Neural cell (in vitro differentiated cells): ENCODE measurements at regions not wholly inside any gene's neighbourhood (a gene's known extent, or its start where the extent isn't known, plus 50 kb on each side); places are given as distances from the start of the nearest gene placed in this dataset.

Experiments
- H2AFZ ChIP-seq: fragments of 200-600, 300-800 bp; sonication (generic), shearing (Covaris generic); 2 replicates; pipeline ENCODE4 v1.6.0; 2014; ENCODE audit warnings: low read depth, mild to moderate bottlenecking, antibody characterized with exemption, low read length, moderate library complexity
- H3F3A ChIP-seq: fragments of 200-600 bp; shearing (Covaris generic); 2 replicates; pipeline ENCODE4 v1.6.1; 2016; ENCODE audit warnings: mild to moderate bottlenecking, moderate library complexity, mixed read lengths, antibody characterized with exemption, low read length; ENCODE audit not compliant: insufficient read depth, poor library complexity, severe bottlenecking
- H3K27ac ChIP-seq: fragments of 200-600, 300-800 bp; sonication (generic), shearing (Covaris generic); 2 replicates; pipeline ENCODE4 v1.5.1; 2014; ENCODE audit warnings: mild to moderate bottlenecking, low read length, moderate library complexity
- H3K27me3 ChIP-seq: fragments of 300-800, 200-600 bp; sonication (generic), shearing (Covaris generic); 2 replicates; pipeline ENCODE4 v1.6.0; 2014; ENCODE audit warnings: mild to moderate bottlenecking, low read depth, low read length, moderate library complexity; ENCODE audit not compliant: insufficient read depth
- H3K36me3 ChIP-seq: fragments of 300-800, 200-600 bp; sonication (generic), shearing (Covaris generic); 2 replicates; pipeline ENCODE4 v1.5.1; 2014; ENCODE audit warnings: mild to moderate bottlenecking, antibody characterized with exemption, low read length, moderate library complexity; ENCODE audit not compliant: insufficient read depth
- H3K4me2 ChIP-seq: fragments of 300-800, 200-600 bp; sonication (generic), shearing (Covaris generic); 2 replicates; pipeline ENCODE4 v1.6.0; 2014; ENCODE audit warnings: mild to moderate bottlenecking, low read length
- H3K4me3 ChIP-seq: fragments of 300-800, 200-600 bp; sonication (generic), shearing (Covaris generic); 2 replicates; pipeline ENCODE4 v1.5.1; 2014; ENCODE audit warnings: mild to moderate bottlenecking, low read length, moderate library complexity
- H3K79me2 ChIP-seq: fragments of 200-600 bp; shearing (Covaris generic); replicated peaks from 2 replicates; pipeline ENCODE4 v1.6.0; 2014; ENCODE audit warnings: mild to moderate bottlenecking, low read length, moderate library complexity; ENCODE audit not compliant: insufficient read depth
- H3K9ac ChIP-seq: fragments of 300-800, 200-600 bp; sonication (generic), shearing (Covaris generic); 2 replicates; pipeline ENCODE4 v1.6.1; 2016; ENCODE audit warnings: mild to moderate bottlenecking, low read length, mixed read lengths
- H3K9me2 ChIP-seq: fragments of 200-600 bp; shearing (Covaris generic); 2 replicates; pipeline ENCODE4 v1.6.1; 2016; ENCODE audit warnings: mild to moderate bottlenecking, low read length, mixed read lengths; ENCODE audit not compliant: insufficient read depth
- H3K9me3 ChIP-seq: fragments of 200-600, 300-800 bp; sonication (generic), shearing (Covaris generic); 2 replicates; pipeline ENCODE4 v1.6.1; 2016; ENCODE audit warnings: mild to moderate bottlenecking, mixed run types, low read length, moderate library complexity, mixed read lengths
- H4K20me1 ChIP-seq: fragments of 200-600 bp; shearing (Covaris generic); 2 replicates; pipeline ENCODE4 v1.6.1; 2016; ENCODE audit warnings: mild to moderate bottlenecking, mixed run types; ENCODE audit not compliant: insufficient read depth
- EP300 ChIP-seq: fragments of 450-650 bp; conservative IDR thresholded peaks from 2 replicates; pipeline ENCODE4 v1.6.1; 2014; ENCODE audit warnings: antibody characterized with exemption, mild to moderate bottlenecking, moderate library complexity; ENCODE audit not compliant: poor library complexity, severe bottlenecking
- EZH2 ChIP-seq: fragments of 200-600, 300-800 bp; shearing (Covaris generic), sonication (generic); IDR thresholded peaks from 2 replicates; pipeline ENCODE4 v1.6.1; 2014; ENCODE audit warnings: antibody characterized with exemption, low read length, borderline replicate concordance, mild to moderate bottlenecking; ENCODE audit not compliant: insufficient read depth, poor library complexity, severe bottlenecking
- MXI1 ChIP-seq: fragments of 450-650 bp; conservative IDR thresholded peaks from 2 replicates; pipeline ENCODE4 v1.6.1; 2014; ENCODE audit warnings: antibody characterized with exemption, mild to moderate bottlenecking; ENCODE audit not compliant: poor library complexity, severe bottlenecking
- POLR2AphosphoS5 ChIP-seq: IDR thresholded peaks from 2 replicates; pipeline ENCODE4 v1.6.1; 2012
- RAD21 ChIP-seq: fragments of 450-650 bp; conservative IDR thresholded peaks from 2 replicates; pipeline ENCODE4 v1.6.1; 2014; ENCODE audit warnings: antibody characterized with exemption, mild to moderate bottlenecking, moderate library complexity
- SMC3 ChIP-seq: fragments of 450-650 bp; conservative IDR thresholded peaks from 2 replicates; pipeline ENCODE4 v1.6.1; 2014; ENCODE audit warnings: antibody characterized with exemption, mild to moderate bottlenecking, moderate library complexity; ENCODE audit not compliant: poor library complexity
- TAF1 ChIP-seq: IDR thresholded peaks from 2 replicates; pipeline ENCODE4 v1.6.1; 2012; ENCODE audit warnings: low read depth
- TF ChIP-seq, protein P1 (sequence below): IDR thresholded peaks from 2 replicates; pipeline ENCODE4 v1.6.1; 2012; ENCODE audit warnings: borderline replicate concordance
- TF ChIP-seq, protein P2 (sequence below): fragments of 450-650 bp; IDR thresholded peaks from 2 replicates; pipeline ENCODE4 v1.5.1; 2014; ENCODE audit warnings: antibody characterized with exemption, mild to moderate bottlenecking, moderate library complexity; ENCODE audit not compliant: poor library complexity, severe bottlenecking

DNA sequence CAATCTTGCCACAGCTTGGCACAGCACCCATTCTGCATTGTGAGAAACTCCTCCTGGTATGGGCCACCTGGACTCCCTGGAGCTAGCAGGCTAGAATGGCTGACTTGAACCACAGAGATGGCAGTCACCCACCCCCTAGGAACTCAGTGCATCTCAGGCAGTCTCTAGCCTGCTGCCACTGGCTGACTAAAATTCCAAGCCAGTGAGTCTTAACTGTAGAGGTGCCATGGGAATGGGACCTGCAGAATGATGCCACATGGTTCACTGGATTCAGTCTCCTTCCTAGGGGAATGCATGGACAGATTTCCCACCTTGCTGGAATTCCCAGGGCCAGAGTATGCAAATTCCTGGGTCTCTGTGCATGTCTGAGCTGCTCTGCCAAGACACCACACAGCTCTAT is 382.9 kb downstream of the MAN2A1 start:
- TF ChIP-seq, protein P1, sequence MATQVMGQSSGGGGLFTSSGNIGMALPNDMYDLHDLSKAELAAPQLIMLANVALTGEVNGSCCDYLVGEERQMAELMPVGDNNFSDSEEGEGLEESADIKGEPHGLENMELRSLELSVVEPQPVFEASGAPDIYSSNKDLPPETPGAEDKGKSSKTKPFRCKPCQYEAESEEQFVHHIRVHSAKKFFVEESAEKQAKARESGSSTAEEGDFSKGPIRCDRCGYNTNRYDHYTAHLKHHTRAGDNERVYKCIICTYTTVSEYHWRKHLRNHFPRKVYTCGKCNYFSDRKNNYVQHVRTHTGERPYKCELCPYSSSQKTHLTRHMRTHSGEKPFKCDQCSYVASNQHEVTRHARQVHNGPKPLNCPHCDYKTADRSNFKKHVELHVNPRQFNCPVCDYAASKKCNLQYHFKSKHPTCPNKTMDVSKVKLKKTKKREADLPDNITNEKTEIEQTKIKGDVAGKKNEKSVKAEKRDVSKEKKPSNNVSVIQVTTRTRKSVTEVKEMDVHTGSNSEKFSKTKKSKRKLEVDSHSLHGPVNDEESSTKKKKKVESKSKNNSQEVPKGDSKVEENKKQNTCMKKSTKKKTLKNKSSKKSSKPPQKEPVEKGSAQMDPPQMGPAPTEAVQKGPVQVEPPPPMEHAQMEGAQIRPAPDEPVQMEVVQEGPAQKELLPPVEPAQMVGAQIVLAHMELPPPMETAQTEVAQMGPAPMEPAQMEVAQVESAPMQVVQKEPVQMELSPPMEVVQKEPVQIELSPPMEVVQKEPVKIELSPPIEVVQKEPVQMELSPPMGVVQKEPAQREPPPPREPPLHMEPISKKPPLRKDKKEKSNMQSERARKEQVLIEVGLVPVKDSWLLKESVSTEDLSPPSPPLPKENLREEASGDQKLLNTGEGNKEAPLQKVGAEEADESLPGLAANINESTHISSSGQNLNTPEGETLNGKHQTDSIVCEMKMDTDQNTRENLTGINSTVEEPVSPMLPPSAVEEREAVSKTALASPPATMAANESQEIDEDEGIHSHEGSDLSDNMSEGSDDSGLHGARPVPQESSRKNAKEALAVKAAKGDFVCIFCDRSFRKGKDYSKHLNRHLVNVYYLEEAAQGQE, result no peak
- TF ChIP-seq TAF1, result no peak
- no peak for TF ChIP-seq EP300
- TF ChIP-seq SMC3, result no peak
- no peak for TF ChIP-seq MXI1
- TF ChIP-seq, protein P2, sequence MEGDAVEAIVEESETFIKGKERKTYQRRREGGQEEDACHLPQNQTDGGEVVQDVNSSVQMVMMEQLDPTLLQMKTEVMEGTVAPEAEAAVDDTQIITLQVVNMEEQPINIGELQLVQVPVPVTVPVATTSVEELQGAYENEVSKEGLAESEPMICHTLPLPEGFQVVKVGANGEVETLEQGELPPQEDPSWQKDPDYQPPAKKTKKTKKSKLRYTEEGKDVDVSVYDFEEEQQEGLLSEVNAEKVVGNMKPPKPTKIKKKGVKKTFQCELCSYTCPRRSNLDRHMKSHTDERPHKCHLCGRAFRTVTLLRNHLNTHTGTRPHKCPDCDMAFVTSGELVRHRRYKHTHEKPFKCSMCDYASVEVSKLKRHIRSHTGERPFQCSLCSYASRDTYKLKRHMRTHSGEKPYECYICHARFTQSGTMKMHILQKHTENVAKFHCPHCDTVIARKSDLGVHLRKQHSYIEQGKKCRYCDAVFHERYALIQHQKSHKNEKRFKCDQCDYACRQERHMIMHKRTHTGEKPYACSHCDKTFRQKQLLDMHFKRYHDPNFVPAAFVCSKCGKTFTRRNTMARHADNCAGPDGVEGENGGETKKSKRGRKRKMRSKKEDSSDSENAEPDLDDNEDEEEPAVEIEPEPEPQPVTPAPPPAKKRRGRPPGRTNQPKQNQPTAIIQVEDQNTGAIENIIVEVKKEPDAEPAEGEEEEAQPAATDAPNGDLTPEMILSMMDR, result no peak
- H3K79me2 ChIP-seq, result no peaks in the 10 kb centered on the region

DNA sequence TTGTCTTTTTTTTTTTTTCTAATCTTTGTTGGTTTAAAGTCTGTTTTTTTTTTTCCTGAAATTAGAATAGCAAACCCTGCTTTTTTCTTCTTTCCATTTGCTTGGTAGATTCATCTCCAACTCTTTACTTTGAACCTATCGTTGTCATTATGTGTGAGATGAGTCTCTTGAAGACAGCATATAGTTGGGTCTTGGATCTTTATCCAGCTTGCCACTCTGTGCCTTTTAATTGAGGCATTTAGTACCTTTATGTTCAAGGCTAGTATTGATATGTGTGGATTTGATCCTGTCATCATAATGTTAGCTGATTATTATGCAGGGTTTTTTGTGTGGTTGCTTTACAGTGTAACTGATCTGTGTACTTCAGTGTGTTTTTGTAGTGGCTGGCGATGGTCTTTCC is 383.8 kb downstream of the MAN2A1 start:
- Histone ChIP-seq H3K4me3 (no peak overlapping the region), H3K27me3 (no peaks in the 10 kb centered on the region), H2AFZ (no peak overlapping the region), H3F3A (no peaks in the 10 kb centered on the region), H3K79me2 (no peaks in the 10 kb centered on the region), H3K27ac (no peak overlapping the region), H4K20me1 (no peaks in the 10 kb centered on the region), H3K9me3 (no peaks in the 10 kb centered on the region), H3K36me3 (no peaks in the 10 kb centered on the region), H3K9ac (no peak overlapping the region), H3K9me2 (no peaks in the 10 kb centered on the region), H3K4me2 (no peak overlapping the region)
- TF ChIP-seq RAD21, result no peak
- TF ChIP-seq TAF1, result no peak
- TF ChIP-seq EZH2, result no peak
- TF ChIP-seq, protein P1, result no peak
- TF ChIP-seq, protein P2, result no peak
- TF ChIP-seq POLR2AphosphoS5, result no peak
- no peak for TF ChIP-seq MXI1
- no peak for TF ChIP-seq SMC3
- no peak for TF ChIP-seq EP300

More for the DNA sequence above, 382.9 kb downstream of the MAN2A1 start:
- Histone ChIP-seq H3K4me2 (no peak overlapping the region), H3K27ac (no peak overlapping the region), H3K36me3 (no peaks in the 10 kb centered on the region), H4K20me1 (no peaks in the 10 kb centered on the region), H2AFZ (no peak overlapping the region), H3K9ac (no peak overlapping the region), H3F3A (no peaks in the 10 kb centered on the region), H3K9me3 (no peaks in the 10 kb centered on the region), H3K9me2 (no peaks in the 10 kb centered on the region), H3K4me3 (no peak overlapping the region), H3K27me3 (no peaks in the 10 kb centered on the region)
